ENCODE measurements at regions not wholly inside any gene's neighbourhood (a gene's known extent, or its start where the extent isn't known, plus 50 kb on each side); places are given as distances from the start of the nearest gene placed in this dataset.

- DNase-seq (ENCODE audit: low read depth): no peak
Observed at GRCh38 chr14:94682736-94683135, 70.5 kb downstream of the SERPINA3 start.

GRCh38 chr14:94682061-94682516 lies 69.9 kb downstream of the SERPINA3 start:
- no peak for DNase-seq (ENCODE audit: low read depth)

- DNase-seq (ENCODE audit: low read depth): no peak
Observed at GRCh38 chr14:94681300-94682060, 69.3 kb downstream of the SERPINA3 start.

- no peak for DNase-seq (ENCODE audit: low read depth)
Observed at GRCh38 chr14:94680862-94681288, 68.7 kb downstream of the SERPINA3 start.

- DNase-seq (ENCODE audit: low read depth): no peak
Observed at GRCh38 chr14:94679937-94680861, 68.0 kb downstream of the SERPINA3 start.

- DNase-seq (ENCODE audit: low read depth): no peak
Observed at GRCh38 chr14:94679106-94679810, 67.1 kb downstream of the SERPINA3 start.

GRCh38 chr14:94677747-94678146 lies 65.6 kb downstream of the SERPINA3 start:
- DNase-seq (ENCODE audit: low read depth): no peak

- no peak for DNase-seq (ENCODE audit: low read depth)
Observed at GRCh38 chr14:94677213-94677612, 65.0 kb downstream of the SERPINA3 start.

- DNase-seq (ENCODE audit: low read depth): no peak
Observed at GRCh38 chr14:94676495-94677185, 64.4 kb downstream of the SERPINA3 start.

- DNase-seq (ENCODE audit: low read depth): no peak
Observed at GRCh38 chr14:94675036-94675435, 62.8 kb downstream of the SERPINA3 start.

GRCh38 chr14:94673781-94674231 lies 61.6 kb downstream of the SERPINA3 start:
- no peak for DNase-seq (ENCODE audit: low read depth)
